ENCODE measurements at regions not wholly inside any gene's neighbourhood (a gene's known extent, or its start where the extent isn't known, plus 50 kb on each side); places are given as distances from the start of the nearest gene placed in this dataset.

- POLR2A ChIA-PET, result no interaction called here
- DNase-seq (no peak), ATAC-seq (ENCODE audit: low read depth) (no peak)
- H3K27me3 Mint-ChIP-seq, result no peaks in the 10 kb centered on the region
- no peak overlapping the region for H3K27ac Mint-ChIP-seq
- H3K4me3 Mint-ChIP-seq, result no peak overlapping the region
- no peaks in the 10 kb centered on the region for H3K4me1 Mint-ChIP-seq
- H3K36me3 Mint-ChIP-seq, result no peaks in the 10 kb centered on the region
- H3K9me3 Mint-ChIP-seq, result peaks cover 4% of the 10 kb centered on the region
Measured at GRCh38 chr2:150385211-150385610, 102.3 kb downstream of the RND3 start.

DNA sequence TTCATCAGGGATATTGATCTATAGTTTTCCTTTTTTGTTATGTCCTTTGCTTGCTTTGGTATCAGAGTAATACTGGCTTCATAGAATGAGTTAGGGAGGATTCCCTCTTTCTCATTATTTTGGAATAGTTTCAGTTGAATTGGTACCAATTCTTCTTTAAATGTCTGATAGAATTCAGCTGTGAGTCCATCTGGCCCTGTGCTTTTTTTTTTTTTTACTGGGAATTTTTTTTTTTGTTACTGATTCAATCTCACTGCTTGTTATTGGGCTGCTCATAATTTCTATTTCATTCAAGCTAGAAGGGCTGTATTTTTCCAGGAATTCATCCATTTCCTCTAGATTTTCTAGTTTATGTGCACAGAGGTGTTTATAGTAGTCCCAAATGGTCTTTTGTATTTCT, 103.9 kb downstream of the RND3 start:
- H3K36me3 Mint-ChIP-seq, result no peaks in the 10 kb centered on the region
- ATAC-seq (ENCODE audit: low read depth) (no peak), DNase-seq (no peak)
- POLR2A ChIA-PET, result no interaction called here
- H3K27me3 Mint-ChIP-seq, result no peaks in the 10 kb centered on the region
- peaks cover 4% of the 10 kb centered on the region for H3K9me3 Mint-ChIP-seq
- H3K4me1 Mint-ChIP-seq, result no peaks in the 10 kb centered on the region
- no peak overlapping the region for H3K27ac Mint-ChIP-seq
- no peak overlapping the region for H3K4me3 Mint-ChIP-seq

DNA sequence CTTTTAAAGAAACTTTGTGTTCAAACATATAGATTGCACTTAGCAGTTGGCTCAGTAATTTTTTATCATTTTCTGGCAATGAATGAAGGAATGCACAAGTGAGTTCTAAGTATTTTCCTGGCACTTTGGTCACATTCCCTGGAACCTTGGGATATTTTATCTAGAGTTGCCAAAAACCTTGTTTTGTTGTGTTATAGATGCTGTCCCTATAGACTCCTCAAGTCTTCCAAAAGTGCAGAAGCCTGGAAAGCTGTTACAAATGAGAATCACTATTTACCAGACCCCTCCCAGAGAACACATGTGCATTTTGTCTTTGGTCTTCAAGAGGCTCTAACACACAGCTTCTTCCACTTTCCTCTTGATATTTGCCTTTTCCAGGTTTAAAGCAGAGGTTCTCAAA, 108.3 kb downstream of the RND3 start:
- peaks cover 2% of the 10 kb centered on the region for H3K9me3 Mint-ChIP-seq
- no peak for DNase-seq
- H3K4me1 Mint-ChIP-seq, result no peaks in the 10 kb centered on the region
- no peaks in the 10 kb centered on the region for H3K36me3 Mint-ChIP-seq
- H3K4me3 Mint-ChIP-seq, result no peak overlapping the region
- no peak for ATAC-seq (ENCODE audit: low read depth)
- H3K27me3 Mint-ChIP-seq, result no peaks in the 10 kb centered on the region
- POLR2A ChIA-PET, result no interaction called here
- H3K27ac Mint-ChIP-seq, result no peak overlapping the region

GRCh38 chr2:150378686-150379085, 108.8 kb downstream of the RND3 start:
- H3K9me3 Mint-ChIP-seq, result peaks cover under 1% of the 10 kb centered on the region
- DNase-seq (no peak), ATAC-seq (ENCODE audit: low read depth) (no peak)
- no peaks in the 10 kb centered on the region for H3K27me3 Mint-ChIP-seq
- POLR2A ChIA-PET, result no interaction called here
- H3K36me3 Mint-ChIP-seq, result no peaks in the 10 kb centered on the region
- H3K4me1 Mint-ChIP-seq, result no peaks in the 10 kb centered on the region
- no peak overlapping the region for H3K4me3 Mint-ChIP-seq
- no peak overlapping the region for H3K27ac Mint-ChIP-seq

DNA sequence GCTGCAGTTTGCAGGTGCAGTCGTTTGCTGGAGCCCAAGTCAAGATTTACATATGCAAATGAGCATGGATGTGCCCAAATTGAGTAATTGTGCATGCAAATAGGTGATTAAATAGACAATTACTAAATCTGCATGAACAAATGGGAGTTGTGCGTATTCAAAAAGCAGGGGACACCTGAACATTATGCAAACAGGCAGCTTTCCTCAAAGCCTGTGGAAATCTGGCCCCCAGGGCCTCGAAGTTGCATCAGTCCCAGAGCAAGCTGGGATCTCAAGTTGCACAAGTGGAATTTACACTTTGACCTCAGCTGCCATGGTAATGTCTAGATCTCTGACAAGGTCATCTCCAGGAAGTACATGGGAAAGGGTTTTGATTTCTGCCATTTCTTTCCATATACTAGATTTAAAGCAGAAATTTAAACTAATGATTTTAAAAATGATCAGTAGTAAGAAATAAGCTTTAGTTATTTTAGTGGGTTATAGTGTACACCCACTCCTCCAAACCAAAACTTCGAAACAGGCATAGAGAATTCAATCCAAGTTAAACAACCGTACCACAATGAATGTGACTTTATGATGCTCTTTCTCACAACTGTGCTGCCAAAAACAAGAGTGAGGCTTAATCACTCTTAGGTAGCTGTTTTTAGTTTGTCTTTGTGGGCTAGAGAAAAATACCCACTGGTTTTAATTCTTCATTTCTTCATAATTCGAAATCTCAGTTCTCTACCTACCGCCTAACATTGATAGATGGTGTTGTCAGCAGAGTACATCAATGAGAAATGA, 110.7 kb downstream of the RND3 start:
- Mint-ChIP-seq H3K4me1 (no peaks in the 10 kb centered on the region), H3K9me3 (no peaks in the 10 kb centered on the region), H3K27ac (no peak overlapping the region), H3K4me3 (no peak overlapping the region), H3K36me3 (no peaks in the 10 kb centered on the region), H3K27me3 (no peaks in the 10 kb centered on the region)
- DNase-seq (no peak), ATAC-seq (ENCODE audit: low read depth) (no peak)
- POLR2A ChIA-PET, result no interaction called here

- H3K4me3 Mint-ChIP-seq, result no peak overlapping the region
- H3K27me3 Mint-ChIP-seq, result no peaks in the 10 kb centered on the region
- no peak for ATAC-seq (ENCODE audit: low read depth)
- no peak overlapping the region for H3K27ac Mint-ChIP-seq
- H3K9me3 Mint-ChIP-seq, result no peaks in the 10 kb centered on the region
- H3K36me3 Mint-ChIP-seq, result no peaks in the 10 kb centered on the region
- POLR2A ChIA-PET, result no interaction called here
- no peaks in the 10 kb centered on the region for H3K4me1 Mint-ChIP-seq
- no peak for DNase-seq
Measured at GRCh38 chr2:150375333-150375732, 112.1 kb downstream of the RND3 start.

DNA sequence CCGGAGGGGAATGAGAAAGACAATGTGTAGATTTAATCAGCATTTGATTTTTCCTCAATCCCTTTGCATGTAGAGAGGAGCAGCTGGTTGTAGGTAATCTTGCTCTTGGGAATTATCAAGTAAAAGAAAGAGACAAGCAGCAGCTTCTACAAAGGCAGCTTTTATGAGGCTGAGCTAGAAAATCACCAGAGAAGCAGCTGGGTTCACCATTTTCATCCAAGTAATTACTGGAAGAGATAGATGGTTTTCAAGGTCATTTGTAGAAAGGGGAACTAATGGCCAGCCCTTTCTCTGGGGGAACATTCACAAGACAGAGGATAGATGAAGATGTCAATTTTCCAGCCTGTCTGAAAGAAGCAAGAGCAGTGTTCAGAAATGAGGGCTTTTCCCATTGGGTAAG, 113.0 kb downstream of the RND3 start:
- no peak for ATAC-seq (ENCODE audit: low read depth)
- Mint-ChIP-seq H3K36me3 (no peaks in the 10 kb centered on the region), H3K4me1 (no peaks in the 10 kb centered on the region), H3K4me3 (no peak overlapping the region), H3K27me3 (no peaks in the 10 kb centered on the region), H3K9me3 (no peaks in the 10 kb centered on the region), H3K27ac (no peak overlapping the region)
- POLR2A ChIA-PET, result no interaction called here
- no peak for DNase-seq

DNA sequence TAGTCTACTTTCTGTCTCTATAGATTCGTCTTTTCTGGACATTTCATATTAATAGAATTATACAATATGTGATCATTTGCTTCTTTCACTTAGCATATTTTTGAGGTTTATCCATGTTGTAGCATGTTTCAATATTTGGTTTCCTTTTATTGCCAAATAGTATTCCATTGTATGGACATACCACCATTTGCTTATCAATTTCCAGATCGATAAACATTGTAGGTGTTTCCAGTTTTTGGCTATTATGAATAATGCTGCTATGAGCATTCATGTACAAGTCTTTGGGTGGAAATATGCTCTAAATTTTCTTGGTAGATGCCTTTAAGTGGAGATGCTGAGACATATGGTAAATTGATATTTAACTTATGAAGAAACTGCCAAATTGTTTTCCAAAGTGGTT, 114.1 kb downstream of the RND3 start:
- ATAC-seq (ENCODE audit: low read depth) (no peak), DNase-seq (no peak)
- Mint-ChIP-seq H3K36me3 (no peaks in the 10 kb centered on the region), H3K27ac (no peak overlapping the region), H3K9me3 (no peaks in the 10 kb centered on the region), H3K4me1 (no peaks in the 10 kb centered on the region), H3K27me3 (no peaks in the 10 kb centered on the region), H3K4me3 (no peak overlapping the region)
- POLR2A ChIA-PET, result no interaction called here

DNA sequence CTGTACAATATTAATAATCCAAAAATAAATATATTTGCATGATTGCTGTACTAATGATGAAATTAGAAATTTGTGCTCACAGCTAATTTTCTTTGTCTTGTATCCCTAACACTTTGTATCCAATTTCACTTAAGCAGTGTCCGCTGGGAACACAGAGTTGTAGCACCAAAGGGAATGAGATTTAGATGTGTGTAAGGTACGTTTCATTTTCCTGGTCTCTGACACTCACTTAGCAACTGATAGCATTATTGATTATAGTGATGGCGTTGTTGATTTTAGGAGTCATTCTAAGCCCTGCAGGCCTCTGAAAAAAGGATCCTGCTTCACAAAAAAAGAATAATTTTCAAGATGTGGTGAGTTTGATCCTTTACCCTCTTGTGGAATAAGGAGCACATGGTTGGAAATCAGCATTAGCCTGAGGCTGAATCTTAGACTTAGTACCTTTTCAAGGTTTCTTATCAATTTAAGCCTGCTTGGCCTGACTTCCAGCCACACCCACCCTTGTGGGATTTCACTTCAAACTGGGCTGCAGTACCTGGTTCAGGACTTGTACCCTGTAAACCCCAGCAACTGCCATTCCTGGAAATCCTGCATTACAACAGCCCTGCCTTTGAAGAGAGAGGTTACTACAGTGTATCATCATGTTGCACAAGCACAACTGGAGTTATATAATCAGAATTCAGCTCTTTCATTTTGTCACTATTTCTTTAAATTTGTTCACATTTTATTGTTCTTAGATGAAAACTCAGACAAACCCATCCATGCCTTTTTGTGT, 116.2 kb downstream of the RND3 start:
- no peak for DNase-seq
- no peaks in the 10 kb centered on the region for H3K36me3 Mint-ChIP-seq
- H3K4me3 Mint-ChIP-seq, result no peak overlapping the region
- ATAC-seq (ENCODE audit: low read depth), result no peak
- H3K27me3 Mint-ChIP-seq, result no peaks in the 10 kb centered on the region
- no peaks in the 10 kb centered on the region for H3K9me3 Mint-ChIP-seq
- POLR2A ChIA-PET, result no interaction called here
- no peaks in the 10 kb centered on the region for H3K4me1 Mint-ChIP-seq
- H3K27ac Mint-ChIP-seq, result no peak overlapping the region

GRCh38 chr2:150370561-150370960, 116.9 kb downstream of the RND3 start:
- POLR2A ChIA-PET, result no interaction called here
- H3K27me3 Mint-ChIP-seq, result no peaks in the 10 kb centered on the region

GRCh38 chr2:150369862-150370261, 117.6 kb downstream of the RND3 start:
- Mint-ChIP-seq H3K4me3 (no peak overlapping the region), H3K27me3 (no peaks in the 10 kb centered on the region), H3K4me1 (no peaks in the 10 kb centered on the region), H3K36me3 (no peaks in the 10 kb centered on the region), H3K27ac (no peak overlapping the region), H3K9me3 (no peaks in the 10 kb centered on the region)
- POLR2A ChIA-PET, result no interaction called here
- no peak for ATAC-seq (ENCODE audit: low read depth)
- DNase-seq, result no peak

More at GRCh38 chr2:150370561-150370960, 116.9 kb downstream of the RND3 start:
- Mint-ChIP-seq H3K4me3 (no peak overlapping the region), H3K9me3 (no peaks in the 10 kb centered on the region), H3K4me1 (no peaks in the 10 kb centered on the region), H3K27ac (no peak overlapping the region), H3K36me3 (no peaks in the 10 kb centered on the region)
- ATAC-seq (ENCODE audit: low read depth), result no peak
- DNase-seq, result no peak

DNA sequence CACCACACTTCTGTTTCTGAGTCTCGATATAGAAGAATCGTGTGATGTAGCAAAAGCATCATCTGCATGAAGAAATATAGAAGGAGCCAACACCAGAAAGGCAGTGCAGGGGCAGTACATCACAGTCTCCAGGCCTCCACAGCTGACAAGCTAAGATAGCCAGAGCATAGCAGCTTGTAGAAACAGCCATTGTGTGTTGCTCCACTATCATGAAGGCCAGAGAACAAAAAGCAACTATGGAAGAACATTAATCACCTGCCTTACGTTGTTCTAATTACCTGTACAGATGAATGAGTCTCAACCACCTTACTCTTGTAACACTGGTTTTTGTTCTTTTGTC, 129.0 kb downstream of the RND3 start:
- no peak for DNase-seq
- H3K27me3 Mint-ChIP-seq, result no peaks in the 10 kb centered on the region
- H3K9me3 Mint-ChIP-seq, result peaks cover 2% of the 10 kb centered on the region
- H3K27ac Mint-ChIP-seq, result no peak overlapping the region
- H3K36me3 Mint-ChIP-seq, result no peaks in the 10 kb centered on the region
- POLR2A ChIA-PET, result no interaction called here
- no peak for ATAC-seq (ENCODE audit: low read depth)
- no peaks in the 10 kb centered on the region for H3K4me1 Mint-ChIP-seq
- H3K4me3 Mint-ChIP-seq, result no peak overlapping the region

- Mint-ChIP-seq H3K27me3 (no peaks in the 10 kb centered on the region), H3K4me3 (no peak overlapping the region), H3K4me1 (no peaks in the 10 kb centered on the region), H3K36me3 (no peaks in the 10 kb centered on the region), H3K27ac (no peak overlapping the region), H3K9me3 (peaks cover 2% of the 10 kb centered on the region)
- ATAC-seq (ENCODE audit: low read depth) (no peak), DNase-seq (no peak)
- POLR2A ChIA-PET, result no interaction called here
Measured at GRCh38 chr2:150357770-150358467, 129.5 kb downstream of the RND3 start.

DNA sequence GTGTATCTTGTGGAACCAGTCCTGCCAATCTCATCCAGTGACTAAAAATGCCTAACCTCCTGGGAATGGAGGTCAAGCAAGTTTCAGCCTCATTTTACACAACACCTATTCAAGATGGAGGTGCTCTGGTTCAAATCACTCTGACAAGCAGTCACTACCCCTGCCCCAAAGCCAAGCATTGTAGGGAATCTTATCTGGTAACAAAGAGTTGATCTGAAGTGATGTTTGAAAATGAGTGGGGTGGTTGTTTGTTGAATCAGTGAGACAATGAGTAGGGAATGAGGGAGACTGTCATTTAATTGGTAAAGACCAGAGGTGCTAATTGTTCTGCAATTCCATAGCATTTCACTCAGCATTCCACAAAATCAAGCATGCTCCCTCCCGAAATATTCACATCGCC, 132.0 kb downstream of the RND3 start:
- ATAC-seq (ENCODE audit: low read depth), result no peak
- Mint-ChIP-seq H3K36me3 (no peaks in the 10 kb centered on the region), H3K27ac (no peak overlapping the region), H3K4me3 (no peak overlapping the region), H3K9me3 (peaks cover 2% of the 10 kb centered on the region), H3K4me1 (no peaks in the 10 kb centered on the region), H3K27me3 (no peaks in the 10 kb centered on the region)
- POLR2A ChIA-PET, result no interaction called here
- no peak for DNase-seq

Measured in activated naive CD8-positive, alpha-beta T cell treated with anti-CD3 and anti-CD28 coated beads, Interleukin-2, amount 10 ng/mL, durations not matched to agents 7 days and 5 days (primary cell).